SK-N-SH (cell line): ENCODE measurements at regions not wholly inside any gene's neighbourhood (a gene's known extent, or its start where the extent isn't known, plus 50 kb on each side); places are given as distances from the start of the nearest gene placed in this dataset.

Source experiments
- CTCF ChIA-PET: fragments of 300-600, 350-600 bp; formaldehyde crosslinking; extraction: SDS; loops from one replicate; lab custom pipeline; 2021; lab: Yijun Ruan, JAX
- POLR2A ChIA-PET: fragments of 350-600 bp; sonication (Branson Sonifier 250); formaldehyde crosslinking; extraction: SDS; loops from one replicate; lab custom pipeline; 2020; ENCODE audit warnings: antibody characterized with exemption, inconsistent platforms; lab: Yijun Ruan, JAX
- DNase-seq: peaks from one replicate; pipeline ENCODE4 v3.0.0; 2012
- H2AFZ ChIP-seq: fragments of 200-600 bp; sonication (generic); 2 replicates; pipeline ENCODE4 v1.8.1; 2016; ENCODE audit warnings: antibody characterized with exemption, mild to moderate bottlenecking, low read depth
- H3F3A ChIP-seq: fragments of 200-600 bp; sonication (generic); replicated peaks from 2 replicates; pipeline ENCODE3; 2016; ENCODE audit warnings: antibody characterized with exemption, mild to moderate bottlenecking; ENCODE audit not compliant: insufficient read depth
- H3K27ac ChIP-seq, 2 experiments: fragments of 200-500 bp in 1 of 2; fragments of 200-600 bp in 1 of 2; sonication (Bioruptor generic) in 1 of 2; sonication (generic), shearing (Covaris generic) in 1 of 2; 2 replicates each; pipeline versions ENCODE4 v1.5.1 to v1.6.1; 2014 to 2016; ENCODE audit warnings: low read depth in 2 of 2, inconsistent platforms in 1 of 2, low read length in 1 of 2, mild to moderate bottlenecking in 1 of 2, mixed read lengths in 1 of 2
- H3K27me3 ChIP-seq: fragments of 200-600 bp; sonication (generic), shearing (Covaris generic); 2 replicates; pipeline ENCODE4 v1.6.1; 2016; ENCODE audit warnings: mixed run types; ENCODE audit not compliant: insufficient read depth
- H3K36me3 ChIP-seq, 2 experiments: fragments of 200-500 bp in 1 of 2; fragments of 200-600 bp in 1 of 2; sonication (Bioruptor generic) in 1 of 2; sonication (generic) in 1 of 2; replicated peaks in 1 of 2; 2 replicates each; pipeline versions ENCODE3 to v1.5.1; 2014 to 2016; ENCODE audit warnings: low read length in 1 of 2, mild to moderate bottlenecking in 1 of 2; ENCODE audit not compliant: insufficient read depth in 2 of 2, control insufficient read depth in 1 of 2
- H3K4me1 ChIP-seq, 2 experiments: fragments of 200-500 bp in 1 of 2; fragments of 200-600 bp in 1 of 2; sonication (Bioruptor generic) in 1 of 2; sonication (generic), shearing (Covaris generic) in 1 of 2; 2 replicates each; pipeline versions ENCODE4 v1.5.1 to v1.6.1; 2014 to 2016; ENCODE audit warnings: low read depth in 1 of 2, low read length in 1 of 2, mixed run types in 1 of 2; ENCODE audit not compliant: insufficient read depth in 2 of 2, control insufficient read depth in 1 of 2
- H3K4me2 ChIP-seq: fragments of 200-600 bp; sonication (generic), shearing (Covaris generic); 2 replicates; pipeline ENCODE4 v1.6.1; 2017; ENCODE audit warnings: mixed run types
- H3K4me3 ChIP-seq, 2 experiments: fragments of 200-500 bp in 1 of 2; fragments of 200-600 bp in 1 of 2; sonication (Bioruptor generic) in 1 of 2; sonication (generic), shearing (Covaris generic) in 1 of 2; 2 replicates each; pipeline versions ENCODE4 v1.5.1 to v1.8.1; 2014 to 2016; ENCODE audit warnings: low read depth in 2 of 2, inconsistent platforms in 1 of 2, low read length in 1 of 2, mild to moderate bottlenecking in 1 of 2, mixed read lengths in 1 of 2, moderate library complexity in 1 of 2
- H3K79me2 ChIP-seq: fragments of 200-600 bp; sonication (generic); 2 replicates; pipeline ENCODE4 v1.8.1; 2017; ENCODE audit warnings: mild to moderate bottlenecking; ENCODE audit not compliant: insufficient read depth
- H3K9ac ChIP-seq: fragments of 200-600 bp; sonication (generic); 2 replicates; pipeline ENCODE4 v1.6.1; 2017; ENCODE audit warnings: mixed run types
- H3K9me2 ChIP-seq: fragments of 200-600 bp; sonication (generic); 2 replicates; pipeline ENCODE4 v1.6.1; 2017; ENCODE audit warnings: mixed run types
- H3K9me3 ChIP-seq: fragments of 200-600 bp; sonication (generic); 2 replicates; pipeline ENCODE4 v1.6.1; 2017; ENCODE audit warnings: mixed run types, mild to moderate bottlenecking, moderate library complexity
- H4K20me1 ChIP-seq: fragments of 200-600 bp; sonication (generic); 2 replicates; pipeline ENCODE4 v1.6.1; 2017; ENCODE audit warnings: mild to moderate bottlenecking, mixed run types; ENCODE audit not compliant: insufficient read depth
- CHD2 ChIP-seq: fragments of 150-350 bp; IDR thresholded peaks from 2 replicates; pipeline ENCODE4 v1.6.1; 2018; ENCODE audit warnings: low read length; ENCODE audit not compliant: partially characterized antibody
- EZH2phosphoT487 ChIP-seq: fragments of 200-600 bp; sonication (generic); IDR thresholded peaks from 2 replicates; pipeline ENCODE4 v1.6.1; 2017; ENCODE audit warnings: low read depth, mixed run types, mild to moderate bottlenecking, antibody characterized with exemption, moderate library complexity, borderline replicate concordance
- FOXJ3 ChIP-seq: sonication (generic); formaldehyde crosslinking; IDR thresholded peaks from 2 replicates; pipeline ENCODE4 v1.5.1; 2020; ENCODE audit warnings: mild to moderate bottlenecking, missing genetic modification reagents
- MEF2A ChIP-seq: IDR thresholded peaks from 2 replicates; pipeline ENCODE4 v1.4.0; 2012; ENCODE audit warnings: low read depth, borderline replicate concordance
- MXI1 ChIP-seq: IDR thresholded peaks from 2 replicates; pipeline ENCODE4 v1.6.1; 2012; ENCODE audit warnings: mild to moderate bottlenecking, low read depth, low read length, improper control_type of control experiment
- NFIC ChIP-seq: IDR thresholded peaks from 2 replicates; pipeline ENCODE4 v1.4.0; 2012; ENCODE audit warnings: borderline replicate concordance
- NRF1 ChIP-seq: IDR thresholded peaks from 2 replicates; pipeline ENCODE4 v1.6.1; 2012; ENCODE audit warnings: low read depth, mild to moderate bottlenecking, low read length
- POLR2AphosphoS5 ChIP-seq: IDR thresholded peaks from 2 replicates; pipeline ENCODE4 v1.6.1; 2012; ENCODE audit warnings: low read depth, low read length
- RCOR1 ChIP-seq: fragments of 150-350 bp; IDR thresholded peaks from 2 replicates; pipeline ENCODE4 v1.6.1; 2017; ENCODE audit warnings: antibody characterized with exemption, low read length
- RFX5 ChIP-seq: IDR thresholded peaks from 2 replicates; pipeline ENCODE4 v1.6.1; 2012; ENCODE audit warnings: mild to moderate bottlenecking, improper control_type of control experiment, low read length
- RXRA ChIP-seq: IDR thresholded peaks from 2 replicates; pipeline ENCODE4 v1.4.0; 2012; ENCODE audit warnings: low read depth, mild to moderate bottlenecking, borderline replicate concordance
- SIN3A ChIP-seq: IDR thresholded peaks from 2 replicates; pipeline ENCODE4 v1.6.1; 2012; ENCODE audit warnings: low read depth, mild to moderate bottlenecking, low read length, moderate library complexity, borderline replicate concordance
- SMC3 ChIP-seq: IDR thresholded peaks from 2 replicates; pipeline ENCODE4 v1.6.1; 2012; ENCODE audit warnings: low read depth, low read length, improper control_type of control experiment
- TAF1 ChIP-seq: IDR thresholded peaks from 2 replicates; pipeline ENCODE4 v1.6.1; 2012; ENCODE audit warnings: low read depth, mild to moderate bottlenecking, low read length, moderate library complexity, borderline replicate concordance
- TCF12 ChIP-seq: IDR thresholded peaks from 2 replicates; pipeline ENCODE4 v1.4.0; 2012
- TEAD4 ChIP-seq: IDR thresholded peaks from 2 replicates; pipeline ENCODE4 v1.4.0; 2012; ENCODE audit warnings: mild to moderate bottlenecking, borderline replicate concordance; ENCODE audit not compliant: insufficient read depth
- WGBS: methylation state at CpG from one replicate; pipeline ENCODE4 v1.1.6; 2017; ENCODE audit warnings: low lambda C conversion rate; 5-methylcytosine and 5-hydroxymethylcytosine counted together
- TF ChIP-seq, protein P1 (sequence below): IDR thresholded peaks from 2 replicates; pipeline ENCODE4 v1.4.0; 2012; ENCODE audit warnings: low read depth
- TF ChIP-seq, protein P2 (sequence below): fragments of 150-350 bp; IDR thresholded peaks from 2 replicates; pipeline ENCODE4 v1.6.1; 2016; ENCODE audit warnings: mild to moderate bottlenecking, low read depth, low read length
- TF ChIP-seq, protein P3 (sequence below): IDR thresholded peaks from 2 replicates; pipeline ENCODE4 v1.4.0; 2012; ENCODE audit warnings: low read depth, borderline replicate concordance

DNA sequence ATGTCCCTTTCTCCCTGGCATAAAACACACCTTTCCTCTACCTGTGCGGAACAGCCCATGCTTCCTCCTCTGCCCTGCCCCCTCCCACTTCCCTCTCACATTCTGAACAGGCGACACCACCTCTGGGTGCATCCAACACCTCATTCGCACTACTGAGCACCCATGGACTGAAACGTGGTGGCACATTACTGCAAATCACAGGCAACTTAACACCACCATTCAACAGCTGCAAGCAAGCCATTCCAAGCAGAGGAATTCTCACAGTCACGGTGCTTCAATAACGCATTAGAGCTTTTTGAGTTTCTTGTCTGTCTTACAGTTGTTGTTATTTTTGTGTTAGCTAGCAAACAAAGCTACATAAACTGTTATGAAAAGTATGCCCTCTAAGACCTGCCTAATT is 298.2 kb upstream of the TAS2R1 start:
- Histone ChIP-seq H3K9ac (no peak overlapping the region), H3F3A (peaks cover 5% of the 10 kb centered on the region), H3K9me2 (no peaks in the 10 kb centered on the region), H3K4me2 (no peak overlapping the region), H4K20me1 (no peaks in the 10 kb centered on the region), H3K36me3 (no peaks in the 10 kb centered on the region), H3K27me3 (no peaks in the 10 kb centered on the region), H3K79me2 (no peaks in the 10 kb centered on the region), H3K9me3 (no peaks in the 10 kb centered on the region), H2AFZ (no peak overlapping the region), H3K4me3 (no peak overlapping the region), H3K4me1 (no peaks in the 10 kb centered on the region; a peak in 1 of 4 replicates), H3K27ac (no peak overlapping the region)
- ChIA-PET CTCF (no interaction called here), POLR2A (no interaction called here)
- WGBS = 53% methylated on average over 6 of the region's 6 CpGs
- TF ChIP-seq, protein P1, sequence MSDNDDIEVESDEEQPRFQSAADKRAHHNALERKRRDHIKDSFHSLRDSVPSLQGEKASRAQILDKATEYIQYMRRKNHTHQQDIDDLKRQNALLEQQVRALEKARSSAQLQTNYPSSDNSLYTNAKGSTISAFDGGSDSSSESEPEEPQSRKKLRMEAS = no peak
- TF ChIP-seq, protein P2, sequence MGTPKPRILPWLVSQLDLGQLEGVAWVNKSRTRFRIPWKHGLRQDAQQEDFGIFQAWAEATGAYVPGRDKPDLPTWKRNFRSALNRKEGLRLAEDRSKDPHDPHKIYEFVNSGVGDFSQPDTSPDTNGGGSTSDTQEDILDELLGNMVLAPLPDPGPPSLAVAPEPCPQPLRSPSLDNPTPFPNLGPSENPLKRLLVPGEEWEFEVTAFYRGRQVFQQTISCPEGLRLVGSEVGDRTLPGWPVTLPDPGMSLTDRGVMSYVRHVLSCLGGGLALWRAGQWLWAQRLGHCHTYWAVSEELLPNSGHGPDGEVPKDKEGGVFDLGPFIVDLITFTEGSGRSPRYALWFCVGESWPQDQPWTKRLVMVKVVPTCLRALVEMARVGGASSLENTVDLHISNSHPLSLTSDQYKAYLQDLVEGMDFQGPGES = no peak
- TF ChIP-seq TAF1 = no peak
- no peak for TF ChIP-seq TCF12
- TF ChIP-seq RFX5 = no peak
- TF ChIP-seq FOXJ3 (CRISPR knock-in tag) = no peak
- TF ChIP-seq CHD2 = no peak
- TF ChIP-seq EZH2phosphoT487 = no peak
- DNase-seq = no peak

DNA sequence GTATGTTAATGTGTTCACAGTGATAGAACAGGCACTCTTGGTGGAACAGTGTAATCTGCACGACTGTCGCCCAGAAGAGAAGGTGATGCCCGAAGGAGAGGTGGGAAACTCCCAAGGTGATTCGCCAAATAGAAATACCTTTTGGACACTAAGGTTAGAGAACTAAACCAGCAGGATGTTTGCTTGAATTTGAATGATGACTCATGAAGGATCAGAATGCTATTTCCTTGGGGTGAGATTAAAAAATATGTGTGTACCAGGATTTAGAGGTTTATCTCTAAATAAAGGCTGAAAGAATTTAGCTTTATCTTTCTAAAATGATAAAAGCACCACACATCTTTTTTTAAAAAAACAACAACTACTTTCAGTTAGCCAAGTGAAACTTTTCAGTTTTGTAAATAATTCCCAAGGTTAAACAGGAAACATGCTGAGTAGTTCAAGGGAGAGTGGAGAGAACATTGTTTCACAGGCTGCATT is 297.4 kb upstream of the TAS2R1 start:
- DNase-seq = no peak
- Histone ChIP-seq H3K9me2 (no peaks in the 10 kb centered on the region), H3K4me1 (no peaks in the 10 kb centered on the region; a peak in 1 of 4 replicates), H2AFZ (no peak overlapping the region), H3K4me3 (no peak overlapping the region), H3K9ac (no peak overlapping the region), H3K36me3 (no peaks in the 10 kb centered on the region), H3K4me2 (no peak overlapping the region), H3K79me2 (no peaks in the 10 kb centered on the region), H3K9me3 (no peaks in the 10 kb centered on the region), H3K27ac (no peak overlapping the region), H4K20me1 (no peaks in the 10 kb centered on the region), H3K27me3 (no peaks in the 10 kb centered on the region), H3F3A (peaks cover 5% of the 10 kb centered on the region)
- TF ChIP-seq SMC3 (no peak), EZH2phosphoT487 (no peak)
- CTCF ChIA-PET = no interaction called here
- POLR2A ChIA-PET = no interaction called here
- 30% methylated on average over 4 of the region's 4 CpGs for WGBS

DNA sequence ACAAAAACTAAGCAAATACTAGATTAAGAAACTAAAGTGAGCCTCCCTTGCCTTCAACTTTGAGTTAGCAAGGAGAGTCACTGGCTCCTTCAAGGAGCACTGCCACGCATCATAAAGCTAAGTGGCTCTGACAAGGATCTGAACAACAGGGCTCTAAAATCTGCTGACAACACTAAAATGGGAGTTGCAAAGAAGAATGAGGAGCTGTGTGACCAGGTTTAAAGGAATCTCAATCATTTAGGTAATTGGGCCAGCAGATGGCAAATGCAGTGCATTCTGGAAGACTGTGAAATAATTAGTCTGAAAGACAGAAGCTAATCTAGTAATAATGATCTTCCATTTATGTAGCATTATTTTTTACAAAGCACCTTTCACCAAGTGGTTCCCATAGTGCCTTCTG is 297.0 kb upstream of the TAS2R1 start:
- WGBS = 63% methylated on average over 1 of the region's 1 CpG
- no peak for DNase-seq
- Histone ChIP-seq H3K27me3 (no peaks in the 10 kb centered on the region), H3K4me3 (no peak overlapping the region), H3K4me2 (no peak overlapping the region), H3K27ac (no peak overlapping the region), H4K20me1 (no peaks in the 10 kb centered on the region), H3K9me3 (no peaks in the 10 kb centered on the region), H3F3A (peaks cover 5% of the 10 kb centered on the region), H3K79me2 (no peaks in the 10 kb centered on the region), H3K9ac (no peak overlapping the region), H3K4me1 (no peaks in the 10 kb centered on the region; a peak in 1 of 4 replicates), H3K9me2 (no peaks in the 10 kb centered on the region), H3K36me3 (no peaks in the 10 kb centered on the region), H2AFZ (no peak overlapping the region)
- ChIA-PET CTCF (interaction anchor here (0.6 kb wide), 1 partner anchor 9 kb away, joined by 3 read pairs; no protein-coding TSS in a partner anchor), POLR2A (no interaction called here)
- TF ChIP-seq TAF1 = no peak
- no peak for TF ChIP-seq MEF2A
- no peak for TF ChIP-seq RXRA
- no peak for TF ChIP-seq FOXJ3 (CRISPR knock-in tag)
- TF ChIP-seq POLR2AphosphoS5 = no peak
- no peak for TF ChIP-seq TEAD4
- no peak for TF ChIP-seq SIN3A
- no peak for TF ChIP-seq MXI1
- TF ChIP-seq TCF12 = no peak
- TF ChIP-seq, protein P3, sequence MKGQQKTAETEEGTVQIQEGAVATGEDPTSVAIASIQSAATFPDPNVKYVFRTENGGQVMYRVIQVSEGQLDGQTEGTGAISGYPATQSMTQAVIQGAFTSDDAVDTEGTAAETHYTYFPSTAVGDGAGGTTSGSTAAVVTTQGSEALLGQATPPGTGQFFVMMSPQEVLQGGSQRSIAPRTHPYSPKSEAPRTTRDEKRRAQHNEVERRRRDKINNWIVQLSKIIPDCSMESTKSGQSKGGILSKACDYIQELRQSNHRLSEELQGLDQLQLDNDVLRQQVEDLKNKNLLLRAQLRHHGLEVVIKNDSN = no peak
- TF ChIP-seq EZH2phosphoT487 = no peak
- no peak for TF ChIP-seq NRF1
- TF ChIP-seq RCOR1 = no peak
- no peak for TF ChIP-seq SMC3
- TF ChIP-seq NFIC = no peak
- TF ChIP-seq, protein P2 = no peak
